Stimulated activated CD4-positive, alpha-beta T cell treated with anti-CD3 and anti-CD28 coated beads, Interleukin-15, amount 100 ng/mL, for 1 hour (primary cell): ENCODE measurements at regions not wholly inside any gene's neighbourhood (a gene's known extent, or its start where the extent isn't known, plus 50 kb on each side); places are given as distances from the start of the nearest gene placed in this dataset.

Source experiments
- DNase-seq, 2 donors: peaks; one replicate each; pipeline ENCODE4 v3.0.0-alpha.2; 2020; ENCODE audit warnings: low read depth in 1 of 2, low spot score in 1 of 2

GRCh38 chr2:235140801-235141081 lies 188.9 kb downstream of the SH3BP4 start:
- no peak for DNase-seq

GRCh38 chr2:235141411-235142128 lies 189.8 kb downstream of the SH3BP4 start:
- DNase-seq = no peak

GRCh38 chr2:235142601-235143000 lies 190.8 kb downstream of the SH3BP4 start:
- no peak for DNase-seq

GRCh38 chr2:235143789-235144188 lies 192.0 kb downstream of the SH3BP4 start:
- no peak for DNase-seq

GRCh38 chr2:235144291-235144690 lies 192.5 kb downstream of the SH3BP4 start:
- DNase-seq = no peak

- no peak for DNase-seq
These were observed 194.4 kb downstream of the SH3BP4 start for GRCh38 chr2:235146206-235146605.

GRCh38 chr2:235146871-235147565 lies 195.2 kb downstream of the SH3BP4 start:
- DNase-seq = no peak

- no peak for DNase-seq
These were observed 196.7 kb downstream of the SH3BP4 start for GRCh38 chr2:235148201-235149170.

GRCh38 chr2:235149240-235149659 lies 197.4 kb downstream of the SH3BP4 start:
- no peak for DNase-seq

- DNase-seq = no peak
These were observed 197.9 kb downstream of the SH3BP4 start for GRCh38 chr2:235149736-235150135.

GRCh38 chr2:235151152-235151551 lies 199.3 kb downstream of the SH3BP4 start:
- no peak for DNase-seq

- DNase-seq = no peak
These were observed 203.3 kb downstream of the SH3BP4 start for GRCh38 chr2:235155163-235155562.

GRCh38 chr2:235156055-235156454 lies 204.2 kb downstream of the SH3BP4 start:
- DNase-seq = no peak

- no peak for DNase-seq
These were observed 206.1 kb downstream of the SH3BP4 start for GRCh38 chr2:235157746-235158482.

GRCh38 chr2:235160281-235160810 lies 208.5 kb downstream of the SH3BP4 start:
- DNase-seq = no peak

GRCh38 chr2:235161565-235161964 lies 209.7 kb downstream of the SH3BP4 start:
- DNase-seq = no peak

GRCh38 chr2:235162082-235162836 lies 210.4 kb downstream of the SH3BP4 start:
- no peak for DNase-seq

- no peak for DNase-seq
These were observed 211.0 kb downstream of the SH3BP4 start for GRCh38 chr2:235162837-235163197.

- no peak for DNase-seq
These were observed 213.3 kb downstream of the SH3BP4 start for GRCh38 chr2:235165136-235165535.

- DNase-seq = no peak
These were observed 213.8 kb downstream of the SH3BP4 start for GRCh38 chr2:235165631-235166030.
